Naive thymus-derived CD4-positive, alpha-beta T cell (primary cell): ENCODE measurements at regions not wholly inside any gene's neighbourhood (a gene's known extent, or its start where the extent isn't known, plus 50 kb on each side); places are given as distances from the start of the nearest gene placed in this dataset.

Experiments used
- ATAC-seq: fragments of 150-1000 bp; cut with Tn5 transposase; 2 replicates; pipeline ENCODE4 v1.10.0; 2021; ENCODE audit warnings: mild to moderate bottlenecking, moderate library complexity
- CTCF ChIA-PET: fragments of 350-600 bp; sonication (Branson Sonifier 250); formaldehyde crosslinking; loops from one replicate; lab custom pipeline; 2021; ENCODE audit warnings: antibody characterized with exemption; lab: Charles Lee
- POLR2A ChIA-PET: fragments of 350-600 bp; sonication (Branson Sonifier 250); formaldehyde crosslinking; loops from one replicate; lab custom pipeline; 2021; ENCODE audit warnings: antibody characterized with exemption, inconsistent platforms; lab: Charles Lee
- DNase-seq, 9 donors: peaks; one replicate each; pipeline versions ENCODE4 v3.0.0 to v3.0.0-alpha.2; 2020 to 2022; ENCODE audit warnings: mixed read lengths in 1 of 9
- H3K27ac ChIP-seq: one replicate; pipeline ENCODE4 v1.7.0; 2013; ENCODE audit warnings: mild to moderate bottlenecking, low read depth, low read length, moderate library complexity
- H3K27me3 ChIP-seq, 2 donors: one replicate each; pipeline ENCODE4 v1.7.0; 2013; ENCODE audit warnings: low read length in 2 of 2, mild to moderate bottlenecking in 2 of 2, moderate library complexity in 2 of 2; ENCODE audit not compliant: control insufficient read depth in 2 of 2, insufficient read depth in 2 of 2
- H3K36me3 ChIP-seq, 3 experiments: 1 replicate in 2 of 3; 2 replicates in 1 of 3; pipeline ENCODE4 v1.7.0; 2013; ENCODE audit warnings: low read length in 3 of 3, mild to moderate bottlenecking in 3 of 3, moderate library complexity in 1 of 3; ENCODE audit not compliant: insufficient read depth in 3 of 3, control insufficient read depth in 2 of 3
- H3K4me1 ChIP-seq, 2 donors: one replicate each; pipeline ENCODE4 v1.7.0; 2013; ENCODE audit warnings: low read length in 2 of 2, mild to moderate bottlenecking in 2 of 2, moderate library complexity in 1 of 2; ENCODE audit not compliant: control insufficient read depth in 2 of 2, insufficient read depth in 2 of 2
- H3K4me3 ChIP-seq: 2 replicates; pipeline ENCODE4 v1.7.0; 2013; ENCODE audit warnings: mild to moderate bottlenecking, low read length
- H3K9me3 ChIP-seq, 3 experiments: 1 replicate in 2 of 3; 2 replicates in 1 of 3; pipeline ENCODE4 v1.7.0; 2013; ENCODE audit warnings: low read length in 3 of 3; ENCODE audit not compliant: control insufficient read depth in 2 of 3
- H3K27ac Mint-ChIP-seq, 9 donors: one replicate each; pipeline ENCODE4 v1.8.0; 2020 to 2022; ENCODE audit warnings: mixed read lengths in 9 of 9, mild to moderate bottlenecking in 8 of 9, moderate library complexity in 5 of 9, inconsistent platforms in 2 of 9
- H3K27me3 Mint-ChIP-seq, 5 donors: one replicate each; pipeline ENCODE4 v1.8.0; 2021 to 2022; ENCODE audit warnings: mixed read lengths in 5 of 5, mild to moderate bottlenecking in 1 of 5
- H3K36me3 Mint-ChIP-seq, 5 donors: one replicate each; pipeline ENCODE4 v1.8.0; 2020 to 2022; ENCODE audit warnings: mixed read lengths in 5 of 5, mild to moderate bottlenecking in 3 of 5, inconsistent platforms in 1 of 5
- H3K4me1 Mint-ChIP-seq, 7 donors: one replicate each; pipeline ENCODE4 v1.8.0; 2020 to 2022; ENCODE audit warnings: mixed read lengths in 7 of 7, mild to moderate bottlenecking in 3 of 7, inconsistent platforms in 1 of 7
- H3K4me3 Mint-ChIP-seq, 10 donors: one replicate each; pipeline ENCODE4 v1.8.0; 2020 to 2022; ENCODE audit warnings: mild to moderate bottlenecking in 10 of 10, mixed read lengths in 10 of 10, moderate library complexity in 6 of 10, inconsistent platforms in 2 of 10
- H3K9me3 Mint-ChIP-seq, 11 donors: one replicate each; pipeline ENCODE4 v1.8.0; 2020 to 2022; ENCODE audit warnings: mixed read lengths in 11 of 11, mild to moderate bottlenecking in 4 of 11, inconsistent platforms in 1 of 11, moderate library complexity in 1 of 11
- intact Hi-C, 2 donors: fragments of 100-400 bp; cut with micrococcal nuclease; formaldehyde crosslinking; loops; one replicate each; pipeline ENCODE4 v1.15.1; 2023

- no peaks in the 10 kb centered on the region for H3K27me3 ChIP-seq
- H3K27ac ChIP-seq, result no peak overlapping the region
- no peaks in the 10 kb centered on the region for H3K36me3 ChIP-seq
- DNase-seq (no peak), ATAC-seq (no peak)
- intact Hi-C loops, result no loop called here
- peaks cover 0 to 15% (median 0%) of the 10 kb centered on the region in 5 donors for H3K27me3 Mint-ChIP-seq
- POLR2A ChIA-PET, result no interaction called here
- no peak overlapping the region for H3K4me3 Mint-ChIP-seq
- H3K4me1 Mint-ChIP-seq, result no peaks in the 10 kb centered on the region
- no peak overlapping the region for H3K4me3 ChIP-seq
- H3K4me1 ChIP-seq, result no peaks in the 10 kb centered on the region
- peaks cover 0 to 6% (median 0%) of the 10 kb centered on the region in 11 donors for H3K9me3 Mint-ChIP-seq
- CTCF ChIA-PET, result no interaction called here
- H3K9me3 ChIP-seq, result no peaks in the 10 kb centered on the region
- H3K27ac Mint-ChIP-seq, result no peak overlapping the region
- H3K36me3 Mint-ChIP-seq, result no peaks in the 10 kb centered on the region
Measured at GRCh38 chr5:155258161-155258560, 244.6 kb downstream of the KIF4B start.

GRCh38 chr5:155259648-155260047 is 246.1 kb downstream of the KIF4B start:
- ChIA-PET POLR2A (no interaction called here), CTCF (no interaction called here)
- Histone ChIP-seq H3K9me3 (no peaks in the 10 kb centered on the region), H3K4me3 (no peak overlapping the region), H3K36me3 (no peaks in the 10 kb centered on the region), H3K4me1 (no peaks in the 10 kb centered on the region), H3K27me3 (no peaks in the 10 kb centered on the region), H3K27ac (no peak overlapping the region)
- no peak for DNase-seq
- no peak overlapping the region for H3K4me3 Mint-ChIP-seq
- no peak for ATAC-seq
- peaks cover 0 to 6% (median 0%) of the 10 kb centered on the region in 11 donors for H3K9me3 Mint-ChIP-seq
- H3K36me3 Mint-ChIP-seq, result no peaks in the 10 kb centered on the region
- H3K4me1 Mint-ChIP-seq, result no peaks in the 10 kb centered on the region
- intact Hi-C loops, result no loop called here
- H3K27me3 Mint-ChIP-seq, result peaks cover 0 to 15% (median 0%) of the 10 kb centered on the region in 5 donors
- no peak overlapping the region for H3K27ac Mint-ChIP-seq

GRCh38 chr5:155260798-155261197 is 247.2 kb downstream of the KIF4B start:
- Mint-ChIP-seq H3K27ac (no peak overlapping the region), H3K36me3 (no peaks in the 10 kb centered on the region), H3K27me3 (peaks cover 0 to 15% (median 0%) of the 10 kb centered on the region in 5 donors), H3K9me3 (peaks cover 0 to 6% (median 0%) of the 10 kb centered on the region in 11 donors), H3K4me3 (no peak overlapping the region), H3K4me1 (no peaks in the 10 kb centered on the region)
- Histone ChIP-seq H3K27ac (no peak overlapping the region), H3K27me3 (no peaks in the 10 kb centered on the region), H3K9me3 (no peaks in the 10 kb centered on the region), H3K36me3 (no peaks in the 10 kb centered on the region), H3K4me1 (no peaks in the 10 kb centered on the region), H3K4me3 (no peak overlapping the region)
- no peak for ATAC-seq
- intact Hi-C loops, result no loop called here
- DNase-seq, result no peak
- CTCF ChIA-PET, result no interaction called here
- POLR2A ChIA-PET, result no interaction called here

- intact Hi-C loops, result no loop called here
- CTCF ChIA-PET, result no interaction called here
Measured at GRCh38 chr5:155263381-155263780, 249.8 kb downstream of the KIF4B start.

GRCh38 chr5:155264809-155265208 is 251.3 kb downstream of the KIF4B start:
- no peak overlapping the region for H3K27ac Mint-ChIP-seq
- no peak overlapping the region for H3K4me3 Mint-ChIP-seq
- peaks cover 0 to 8% (median 0%) of the 10 kb centered on the region in 5 donors for H3K27me3 Mint-ChIP-seq
- no peaks in the 10 kb centered on the region for H3K27me3 ChIP-seq
- no peaks in the 10 kb centered on the region for H3K36me3 ChIP-seq
- intact Hi-C loops, result no loop called here
- ATAC-seq (no peak), DNase-seq (no peak)
- H3K4me1 Mint-ChIP-seq, result no peaks in the 10 kb centered on the region
- no peak overlapping the region for H3K27ac ChIP-seq
- H3K9me3 ChIP-seq, result no peaks in the 10 kb centered on the region
- H3K4me1 ChIP-seq, result no peaks in the 10 kb centered on the region
- H3K36me3 Mint-ChIP-seq, result no peaks in the 10 kb centered on the region
- no peak overlapping the region for H3K4me3 ChIP-seq
- ChIA-PET POLR2A (no interaction called here), CTCF (no interaction called here)
- peaks cover 0 to 3% (median 0%) of the 10 kb centered on the region in 11 donors for H3K9me3 Mint-ChIP-seq

More at GRCh38 chr5:155263381-155263780, 249.8 kb downstream of the KIF4B start:
- Mint-ChIP-seq H3K36me3 (no peaks in the 10 kb centered on the region), H3K27me3 (peaks cover 0 to 13% (median 0%) of the 10 kb centered on the region in 5 donors), H3K4me1 (no peaks in the 10 kb centered on the region), H3K9me3 (peaks cover 0 to 3% (median 0%) of the 10 kb centered on the region in 11 donors), H3K4me3 (no peak overlapping the region), H3K27ac (no peak overlapping the region)
- DNase-seq (no peak), ATAC-seq (no peak)
- Histone ChIP-seq H3K36me3 (no peaks in the 10 kb centered on the region), H3K4me3 (no peak overlapping the region), H3K9me3 (no peaks in the 10 kb centered on the region), H3K27me3 (no peaks in the 10 kb centered on the region), H3K4me1 (no peaks in the 10 kb centered on the region), H3K27ac (no peak overlapping the region)
- POLR2A ChIA-PET, result no interaction called here

- H3K36me3 Mint-ChIP-seq, result no peaks in the 10 kb centered on the region
- DNase-seq (no peak), ATAC-seq (no peak)
- no peak overlapping the region for H3K27ac Mint-ChIP-seq
- H3K9me3 Mint-ChIP-seq, result peaks cover 0 to 4% (median 0%) of the 10 kb centered on the region in 11 donors
- no peaks in the 10 kb centered on the region for H3K4me1 Mint-ChIP-seq
- Histone ChIP-seq H3K27me3 (no peaks in the 10 kb centered on the region), H3K27ac (no peak overlapping the region), H3K4me1 (no peaks in the 10 kb centered on the region), H3K36me3 (no peaks in the 10 kb centered on the region), H3K4me3 (no peak overlapping the region), H3K9me3 (no peaks in the 10 kb centered on the region)
- H3K4me3 Mint-ChIP-seq, result no peak overlapping the region
- CTCF ChIA-PET, result interaction anchor here (0.5 kb wide), 1 partner anchor 25 kb away, joined by 4 read pairs; no protein-coding TSS in a partner anchor
- POLR2A ChIA-PET, result no interaction called here
- intact Hi-C loops, result no loop called here
- H3K27me3 Mint-ChIP-seq, result peaks cover 0 to 11% (median 4%) of the 10 kb centered on the region in 5 donors
Measured at GRCh38 chr5:155268770-155269425, 255.3 kb downstream of the KIF4B start.

- POLR2A ChIA-PET, result no interaction called here
- intact Hi-C loops, result no loop called here
Measured at GRCh38 chr5:155270725-155271124, 257.2 kb downstream of the KIF4B start.

More at GRCh38 chr5:155270725-155271124, 257.2 kb downstream of the KIF4B start:
- H3K4me1 Mint-ChIP-seq, result no peaks in the 10 kb centered on the region
- Histone ChIP-seq H3K27me3 (no peaks in the 10 kb centered on the region), H3K9me3 (no peaks in the 10 kb centered on the region), H3K4me1 (no peaks in the 10 kb centered on the region), H3K36me3 (no peaks in the 10 kb centered on the region), H3K4me3 (no peak overlapping the region), H3K27ac (no peak overlapping the region)
- peaks cover 0 to 7% (median 0%) of the 10 kb centered on the region in 11 donors for H3K9me3 Mint-ChIP-seq
- peaks cover 0 to 11% (median 4%) of the 10 kb centered on the region in 5 donors for H3K27me3 Mint-ChIP-seq
- DNase-seq (no peak), ATAC-seq (no peak)
- CTCF ChIA-PET, result no interaction called here
- no peaks in the 10 kb centered on the region for H3K36me3 Mint-ChIP-seq
- H3K27ac Mint-ChIP-seq, result no peak overlapping the region
- H3K4me3 Mint-ChIP-seq, result no peak overlapping the region
